CD4-positive, alpha-beta T cell (primary cell): ENCODE measurements at regions not wholly inside any gene's neighbourhood (a gene's known extent, or its start where the extent isn't known, plus 50 kb on each side); places are given as distances from the start of the nearest gene placed in this dataset.

Source experiments
- ATAC-seq: fragments of 200-7000 bp; cut with Tn5 transposase; one replicate; pipeline ENCODE4 v1.10.0; 2022; ENCODE audit warnings: mild to moderate bottlenecking; ENCODE audit not compliant: poor library complexity
- CTCF ChIA-PET: fragments of 350-600 bp; sonication (Branson Sonifier 250); formaldehyde crosslinking; loops from one replicate; lab custom pipeline; 2021; ENCODE audit warnings: antibody characterized with exemption, inconsistent platforms; lab: Charles Lee
- POLR2A ChIA-PET: fragments of 350-600 bp; sonication (Branson Sonifier 250); formaldehyde crosslinking; loops from one replicate; lab custom pipeline; 2021; ENCODE audit warnings: antibody characterized with exemption, inconsistent platforms; lab: Charles Lee
- DNase-seq, 14 experiments: peaks; one replicate each; pipeline ENCODE4 v3.0.0-alpha.2; 2013 to 2020; ENCODE audit warnings: mixed read lengths in 2 of 14
- H3K27ac ChIP-seq, 2 donors: one replicate each; pipeline versions ENCODE4 v1.5.1 to v1.7.0; 2013; ENCODE audit warnings: low read length in 2 of 2, low read depth in 1 of 2, mild to moderate bottlenecking in 1 of 2
- H3K27me3 ChIP-seq, 2 experiments: 1 replicate in 1 of 2; 2 replicates in 1 of 2; pipeline versions ENCODE4 v1.6.1 to v1.7.0; 2013; ENCODE audit warnings: low read length in 2 of 2, control low read depth in 1 of 2, mild to moderate bottlenecking in 1 of 2, moderate library complexity in 1 of 2; ENCODE audit not compliant: insufficient read depth in 2 of 2, control insufficient read depth in 1 of 2
- H3K36me3 ChIP-seq: one replicate; pipeline ENCODE4 v1.6.1; 2013; ENCODE audit warnings: low read length, control low read depth; ENCODE audit not compliant: insufficient read depth
- H3K4me1 ChIP-seq: one replicate; pipeline ENCODE4 v1.6.1; 2013; ENCODE audit warnings: low read length, control low read depth; ENCODE audit not compliant: insufficient read depth
- H3K4me3 ChIP-seq: one replicate; pipeline ENCODE4 v1.5.1; 2013; ENCODE audit warnings: mild to moderate bottlenecking, low read length, moderate library complexity
- H3K9me3 ChIP-seq, 2 experiments: 1 replicate in 1 of 2; 2 replicates in 1 of 2; pipeline versions ENCODE4 v1.6.1 to v1.7.0; 2013; ENCODE audit warnings: low read length in 2 of 2, mild to moderate bottlenecking in 2 of 2, control low read depth in 1 of 2, moderate library complexity in 1 of 2; ENCODE audit not compliant: control insufficient read depth in 1 of 2, insufficient read depth in 1 of 2
- H3K27ac Mint-ChIP-seq: one replicate; pipeline ENCODE4 v1.8.0; 2020; ENCODE audit warnings: mixed read lengths
- H3K27me3 Mint-ChIP-seq: one replicate; pipeline ENCODE4 v1.8.0; 2021; ENCODE audit warnings: mixed read lengths
- H3K36me3 Mint-ChIP-seq: one replicate; pipeline ENCODE4 v1.8.0; 2021; ENCODE audit warnings: low read depth, mixed read lengths
- H3K4me1 Mint-ChIP-seq: one replicate; pipeline ENCODE4 v1.8.0; 2021; ENCODE audit warnings: low read depth, mixed read lengths
- H3K4me3 Mint-ChIP-seq: one replicate; pipeline ENCODE4 v1.8.0; 2020; ENCODE audit warnings: mild to moderate bottlenecking, mixed read lengths
- H3K9me3 Mint-ChIP-seq: one replicate; pipeline ENCODE4 v1.8.0; 2020; ENCODE audit warnings: mixed read lengths
- intact Hi-C, 2 experiments: fragments of 100-400 bp; cut with DNase I in 1 of 2; cut with micrococcal nuclease in 1 of 2; formaldehyde crosslinking; loops; one replicate each; pipeline versions ENCODE4 v1.15.1 to v1.9.0; 2023 to 2025; cut with DNase I, micrococcal nuclease
- TF ChIP-seq, protein P1 (sequence below): fragments of 200-600 bp; IDR thresholded peaks from one replicate; pipeline ENCODE4 v1.8.0; 2022; ENCODE audit warnings: antibody characterized with exemption, mild to moderate bottlenecking

DNA sequence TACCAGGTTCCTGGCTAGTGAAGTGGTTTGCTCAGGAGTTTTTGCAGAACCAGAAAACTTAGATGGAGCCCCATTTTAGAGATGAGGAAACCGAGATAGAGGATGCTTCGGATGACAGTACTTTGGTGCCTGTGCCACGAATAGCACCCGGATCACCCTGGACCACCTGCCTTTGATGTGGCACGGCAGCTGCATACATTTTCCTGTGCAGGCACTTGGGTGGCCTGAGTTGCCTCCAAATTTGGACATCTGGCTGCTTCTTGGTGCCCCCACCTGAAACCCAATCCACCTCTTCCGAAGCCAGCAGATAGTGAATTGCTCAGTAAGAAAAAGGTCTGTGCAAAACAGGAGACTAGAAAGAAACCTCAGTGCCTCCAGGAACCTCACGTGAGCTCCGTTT lies 140.6 kb upstream of the ID2 start:
- no peaks in the 10 kb centered on the region for H3K9me3 ChIP-seq

DNA sequence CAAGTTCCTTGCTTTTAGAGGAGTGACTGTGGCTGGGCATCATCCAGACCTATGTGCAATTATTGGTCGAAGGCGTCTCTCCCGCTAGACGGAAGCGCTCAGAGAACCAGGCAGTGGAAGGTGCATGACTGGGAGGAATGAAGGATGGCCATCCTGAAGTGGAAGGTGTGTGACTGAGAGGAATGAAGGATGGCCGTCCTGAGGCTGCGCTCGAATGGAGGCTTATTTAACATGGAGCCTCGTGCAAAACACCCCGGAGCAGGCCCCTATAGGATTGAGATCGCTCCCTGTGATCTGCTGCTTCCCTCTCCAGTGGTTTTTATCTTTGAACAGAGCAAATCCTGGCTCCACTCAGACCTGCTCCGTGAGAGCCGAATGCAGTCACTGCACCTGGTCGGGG lies 140.2 kb upstream of the ID2 start:
- TF ChIP-seq, protein P1, sequence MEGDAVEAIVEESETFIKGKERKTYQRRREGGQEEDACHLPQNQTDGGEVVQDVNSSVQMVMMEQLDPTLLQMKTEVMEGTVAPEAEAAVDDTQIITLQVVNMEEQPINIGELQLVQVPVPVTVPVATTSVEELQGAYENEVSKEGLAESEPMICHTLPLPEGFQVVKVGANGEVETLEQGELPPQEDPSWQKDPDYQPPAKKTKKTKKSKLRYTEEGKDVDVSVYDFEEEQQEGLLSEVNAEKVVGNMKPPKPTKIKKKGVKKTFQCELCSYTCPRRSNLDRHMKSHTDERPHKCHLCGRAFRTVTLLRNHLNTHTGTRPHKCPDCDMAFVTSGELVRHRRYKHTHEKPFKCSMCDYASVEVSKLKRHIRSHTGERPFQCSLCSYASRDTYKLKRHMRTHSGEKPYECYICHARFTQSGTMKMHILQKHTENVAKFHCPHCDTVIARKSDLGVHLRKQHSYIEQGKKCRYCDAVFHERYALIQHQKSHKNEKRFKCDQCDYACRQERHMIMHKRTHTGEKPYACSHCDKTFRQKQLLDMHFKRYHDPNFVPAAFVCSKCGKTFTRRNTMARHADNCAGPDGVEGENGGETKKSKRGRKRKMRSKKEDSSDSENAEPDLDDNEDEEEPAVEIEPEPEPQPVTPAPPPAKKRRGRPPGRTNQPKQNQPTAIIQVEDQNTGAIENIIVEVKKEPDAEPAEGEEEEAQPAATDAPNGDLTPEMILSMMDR, result no peak

More for the DNA sequence above, 140.6 kb upstream of the ID2 start:
- no peak for ATAC-seq
- Histone ChIP-seq H3K27me3 (no peaks in the 10 kb centered on the region), H3K4me1 (peaks cover 76% of the 10 kb centered on the region), H3K27ac (no peak overlapping the region), H3K36me3 (no peaks in the 10 kb centered on the region), H3K4me3 (no peak overlapping the region)
- peak in 1 of 14 experiments; percentile 22 for DNase-seq
- intact Hi-C loops, result loop anchor here in 1 of 2 experiments (5.0 to 10.0 kb wide), 2 partner anchors 86 to 141 kb away; partner anchors contain the start of gene ID2
- H3K27ac Mint-ChIP-seq, result peak overlapping the region; percentile 0
- no peaks in the 10 kb centered on the region for H3K27me3 Mint-ChIP-seq
- H3K36me3 Mint-ChIP-seq, result no peaks in the 10 kb centered on the region
- TF ChIP-seq, protein P1, result no peak
- H3K9me3 Mint-ChIP-seq, result no peaks in the 10 kb centered on the region
- peaks cover 42% of the 10 kb centered on the region for H3K4me1 Mint-ChIP-seq
- no peak overlapping the region for H3K4me3 Mint-ChIP-seq
- ChIA-PET CTCF (no interaction called here), POLR2A (no interaction called here)

DNA sequence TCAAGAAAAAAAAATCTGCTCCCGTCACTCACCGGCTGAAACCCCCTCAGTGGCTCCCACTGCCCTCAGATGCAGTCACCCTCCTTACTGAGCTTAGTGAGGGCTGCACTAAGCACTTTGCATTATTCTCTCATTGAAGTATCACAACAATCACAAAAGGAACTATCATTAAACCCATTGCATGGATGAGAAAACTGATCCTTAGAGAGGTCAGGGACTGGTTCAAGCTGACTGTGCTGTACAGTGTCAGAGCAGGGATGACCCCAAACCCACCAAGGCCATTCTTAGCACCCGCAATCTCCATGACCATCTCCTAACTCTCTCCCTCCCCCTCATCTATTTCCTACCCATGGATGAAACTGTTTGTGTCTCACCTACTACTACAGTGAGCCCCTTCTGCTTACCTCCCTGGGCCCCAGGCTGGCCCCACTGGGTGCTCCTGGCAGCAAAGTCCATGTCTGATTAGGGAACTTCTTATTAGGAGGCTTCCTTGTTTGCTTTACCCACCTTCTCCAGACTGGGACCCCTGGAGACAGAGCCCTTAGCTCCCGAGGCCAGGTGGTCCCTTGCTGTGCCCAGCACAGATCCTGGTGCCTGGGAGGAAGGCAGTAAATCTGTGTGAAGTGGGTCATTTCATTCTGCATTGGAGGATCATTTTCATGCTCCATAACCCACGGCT lies 139.3 kb upstream of the ID2 start:
- intact Hi-C loops, result loop anchor here in 1 of 2 experiments (5.0 to 10.0 kb wide), 2 partner anchors 88 to 140 kb away; partner anchors contain the start of gene ID2

More for the DNA sequence above, 140.2 kb upstream of the ID2 start:
- no peak overlapping the region for H3K27ac ChIP-seq
- no peak overlapping the region for H3K4me3 Mint-ChIP-seq
- no peaks in the 10 kb centered on the region for H3K27me3 ChIP-seq
- H3K9me3 Mint-ChIP-seq, result no peaks in the 10 kb centered on the region
- CTCF ChIA-PET, result no interaction called here
- no peak overlapping the region for H3K4me3 ChIP-seq
- no peak for ATAC-seq
- no peaks in the 10 kb centered on the region for H3K36me3 ChIP-seq
- POLR2A ChIA-PET, result no interaction called here
- H3K4me1 Mint-ChIP-seq, result peaks cover 46% of the 10 kb centered on the region
- DNase-seq, result no peak
- H3K9me3 ChIP-seq, result no peaks in the 10 kb centered on the region
- peak overlapping the region; percentile 0 for H3K27ac Mint-ChIP-seq
- peaks cover 76% of the 10 kb centered on the region for H3K4me1 ChIP-seq
- intact Hi-C loops, result loop anchor here in 1 of 2 experiments (5.0 to 10.0 kb wide), 2 partner anchors 87 to 141 kb away; partner anchors contain the start of gene ID2
- H3K36me3 Mint-ChIP-seq, result no peaks in the 10 kb centered on the region
- no peaks in the 10 kb centered on the region for H3K27me3 Mint-ChIP-seq

More for the DNA sequence above, 139.3 kb upstream of the ID2 start:
- TF ChIP-seq, protein P1, result no peak
- Mint-ChIP-seq H3K27me3 (no peaks in the 10 kb centered on the region), H3K9me3 (no peaks in the 10 kb centered on the region), H3K4me3 (no peak overlapping the region), H3K27ac (peak overlapping the region; percentile 89), H3K36me3 (no peaks in the 10 kb centered on the region), H3K4me1 (peaks cover 53% of the 10 kb centered on the region)
- Histone ChIP-seq H3K4me3 (no peak overlapping the region), H3K9me3 (no peaks in the 10 kb centered on the region), H3K36me3 (no peaks in the 10 kb centered on the region), H3K27ac (peak overlapping the region; percentile 27 to 59), H3K4me1 (peaks cover 82% of the 10 kb centered on the region), H3K27me3 (no peaks in the 10 kb centered on the region)
- ChIA-PET CTCF (interaction anchor here (0.6 kb wide), 1 partner anchor 17 kb away, joined by 3 read pairs; no protein-coding TSS in a partner anchor), POLR2A (interaction anchor here (3.2 kb wide), 1 partner anchor 139 kb away, joined by 25 read pairs; the partner anchor contains the start of gene ID2)
- DNase-seq (no peak), ATAC-seq (no peak)
